ENCODE measurements at regions not wholly inside any gene's neighbourhood (a gene's known extent, or its start where the extent isn't known, plus 50 kb on each side); places are given as distances from the start of the nearest gene placed in this dataset.

DNA sequence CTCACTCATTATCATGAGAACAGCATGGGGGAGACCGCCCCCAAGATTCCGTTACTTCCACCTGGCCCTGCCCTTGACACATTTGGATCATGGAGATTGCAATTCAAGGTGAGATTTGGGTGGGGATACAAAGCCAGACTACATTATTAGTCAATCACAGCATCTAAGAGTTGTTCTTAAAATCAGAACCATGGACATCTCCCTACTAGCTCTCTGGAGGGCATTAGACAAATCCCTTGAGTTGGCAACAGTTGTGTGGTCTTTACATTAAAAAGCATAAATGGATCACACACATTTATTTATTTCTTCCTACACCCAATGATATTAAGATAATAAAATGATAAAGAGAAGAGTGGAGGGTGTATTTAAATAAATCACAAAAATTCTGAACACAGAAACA, 262.8 kb upstream of the VCX start:
- H3K4me3 ChIP-seq (ENCODE audit: low read depth, low read length) = no peak overlapping the region
- H3K36me3 ChIP-seq = no peaks in the 10 kb centered on the region
- peaks cover 3% of the 10 kb centered on the region for H3K27me3 ChIP-seq (ENCODE audit: insufficient read depth, low read depth, severe bottlenecking)
- DNase-seq = no peak
- H3K9me3 ChIP-seq (ENCODE audit: severe bottlenecking) = no peaks in the 10 kb centered on the region
- H3K27ac ChIP-seq = no peak overlapping the region
- TF ChIP-seq, protein P1, sequence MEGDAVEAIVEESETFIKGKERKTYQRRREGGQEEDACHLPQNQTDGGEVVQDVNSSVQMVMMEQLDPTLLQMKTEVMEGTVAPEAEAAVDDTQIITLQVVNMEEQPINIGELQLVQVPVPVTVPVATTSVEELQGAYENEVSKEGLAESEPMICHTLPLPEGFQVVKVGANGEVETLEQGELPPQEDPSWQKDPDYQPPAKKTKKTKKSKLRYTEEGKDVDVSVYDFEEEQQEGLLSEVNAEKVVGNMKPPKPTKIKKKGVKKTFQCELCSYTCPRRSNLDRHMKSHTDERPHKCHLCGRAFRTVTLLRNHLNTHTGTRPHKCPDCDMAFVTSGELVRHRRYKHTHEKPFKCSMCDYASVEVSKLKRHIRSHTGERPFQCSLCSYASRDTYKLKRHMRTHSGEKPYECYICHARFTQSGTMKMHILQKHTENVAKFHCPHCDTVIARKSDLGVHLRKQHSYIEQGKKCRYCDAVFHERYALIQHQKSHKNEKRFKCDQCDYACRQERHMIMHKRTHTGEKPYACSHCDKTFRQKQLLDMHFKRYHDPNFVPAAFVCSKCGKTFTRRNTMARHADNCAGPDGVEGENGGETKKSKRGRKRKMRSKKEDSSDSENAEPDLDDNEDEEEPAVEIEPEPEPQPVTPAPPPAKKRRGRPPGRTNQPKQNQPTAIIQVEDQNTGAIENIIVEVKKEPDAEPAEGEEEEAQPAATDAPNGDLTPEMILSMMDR (IDR thresholded peaks at IDR 0.05; ENCODE audit: low read depth, low read length) = no peak

DNA sequence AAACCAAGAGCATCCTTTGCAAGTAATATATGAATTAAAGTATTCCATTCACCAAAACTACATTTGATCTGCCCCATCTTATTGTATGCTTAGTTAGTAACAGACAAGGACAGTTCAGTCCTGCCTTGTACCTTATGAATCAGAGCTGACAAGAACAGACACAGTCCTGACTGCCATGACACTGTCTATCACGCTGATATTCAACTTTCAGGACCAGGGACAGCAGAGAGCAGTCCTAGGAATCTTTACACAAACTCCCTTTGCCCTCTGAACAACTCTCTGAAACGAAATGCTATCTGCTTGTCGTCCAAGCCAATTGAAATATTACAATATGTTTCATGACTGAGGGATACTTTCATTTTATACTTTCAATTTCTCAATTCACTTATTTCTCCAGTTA, 268.6 kb upstream of the VCX start:
- TF ChIP-seq, protein P1 (IDR thresholded peaks at IDR 0.05; ENCODE audit: low read depth, low read length) = no peak
- H3K9me3 ChIP-seq (ENCODE audit: severe bottlenecking) = no peaks in the 10 kb centered on the region
- H3K27ac ChIP-seq = no peak overlapping the region
- H3K27me3 ChIP-seq (ENCODE audit: insufficient read depth, low read depth, severe bottlenecking) = peaks cover 5% of the 10 kb centered on the region
- no peaks in the 10 kb centered on the region for H3K36me3 ChIP-seq
- no peak overlapping the region for H3K4me3 ChIP-seq (ENCODE audit: low read depth, low read length)
- no peak for DNase-seq

DNA sequence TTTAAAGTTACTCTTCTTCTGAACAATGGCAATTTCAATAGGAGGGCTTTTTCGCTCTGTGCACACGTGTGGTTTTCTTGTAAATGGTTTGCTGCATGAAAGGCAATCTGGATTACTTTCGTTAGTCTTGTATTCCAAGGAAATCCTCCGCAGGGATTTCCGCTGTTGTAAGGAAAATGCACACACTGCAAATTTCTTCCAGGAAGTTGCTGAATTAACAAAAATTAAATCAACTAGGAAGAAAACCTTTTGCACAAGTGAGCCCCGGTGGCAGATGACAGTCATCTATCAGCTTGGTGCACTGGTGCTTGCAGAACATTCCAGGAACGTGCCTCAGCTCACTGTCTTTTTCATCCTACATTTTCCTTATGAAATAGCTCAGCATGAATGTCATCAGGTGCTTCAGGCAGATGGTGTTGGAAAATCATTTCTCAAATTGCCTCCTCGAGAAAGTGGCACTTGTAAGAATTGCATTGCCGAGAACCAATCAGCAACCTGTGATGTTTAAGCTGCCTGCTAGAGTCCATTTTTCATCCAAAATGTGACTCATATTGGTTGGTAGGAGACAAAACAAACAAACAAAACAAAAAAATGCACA, 272.4 kb upstream of the VCX start:
- no peaks in the 10 kb centered on the region for H3K9me3 ChIP-seq (ENCODE audit: severe bottlenecking)
- H3K36me3 ChIP-seq = no peaks in the 10 kb centered on the region
- DNase-seq = no peak
- no peak overlapping the region for H3K27ac ChIP-seq
- H3K27me3 ChIP-seq (ENCODE audit: insufficient read depth, low read depth, severe bottlenecking) = peaks cover 8% of the 10 kb centered on the region
- H3K4me3 ChIP-seq (ENCODE audit: low read depth, low read length) = no peak overlapping the region
- TF ChIP-seq, protein P1 (IDR thresholded peaks at IDR 0.05; ENCODE audit: low read depth, low read length) = no peak

DNA sequence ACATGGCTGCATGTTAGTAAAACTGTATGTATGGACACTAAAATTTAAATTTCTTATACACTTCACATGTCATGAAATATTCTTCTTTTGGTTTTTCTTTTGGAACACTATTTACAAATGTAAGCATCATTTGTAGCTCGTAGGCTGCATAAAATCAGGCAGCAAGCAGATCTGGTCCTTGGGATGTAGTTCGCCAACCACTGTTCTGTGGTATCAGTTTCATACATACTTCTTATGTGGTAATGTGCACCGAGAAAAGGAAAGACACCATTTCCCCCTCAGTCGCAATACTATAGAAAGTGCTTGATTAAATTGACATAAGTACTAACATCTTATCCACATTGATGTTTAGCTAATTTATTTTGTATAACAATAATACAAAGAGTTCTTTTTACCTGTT, 274.4 kb upstream of the VCX start:
- TF ChIP-seq, protein P1 (IDR thresholded peaks at IDR 0.05; ENCODE audit: low read depth, low read length) = no peak
- no peak for DNase-seq
- Histone ChIP-seq H3K27me3 (ENCODE audit: insufficient read depth, low read depth, severe bottlenecking) (peaks cover 6% of the 10 kb centered on the region), H3K9me3 (ENCODE audit: severe bottlenecking) (no peaks in the 10 kb centered on the region), H3K4me3 (ENCODE audit: low read depth, low read length) (no peak overlapping the region), H3K27ac (no peak overlapping the region), H3K36me3 (no peaks in the 10 kb centered on the region)

- peaks cover 6% of the 10 kb centered on the region for H3K27me3 ChIP-seq (ENCODE audit: insufficient read depth, low read depth, severe bottlenecking)
- H3K9me3 ChIP-seq (ENCODE audit: severe bottlenecking) = no peaks in the 10 kb centered on the region
- DNase-seq = no peak
- TF ChIP-seq, protein P1 (IDR thresholded peaks at IDR 0.05; ENCODE audit: low read depth, low read length) = no peak
- H3K36me3 ChIP-seq = no peaks in the 10 kb centered on the region
- H3K4me3 ChIP-seq (ENCODE audit: low read depth, low read length) = no peak overlapping the region
- H3K27ac ChIP-seq = no peak overlapping the region
These were observed 274.8 kb upstream of the VCX start for GRCh38 chrX:7568130-7568529.

GRCh38 chrX:7552760-7553159, 290.2 kb upstream of the VCX start:
- TF ChIP-seq, protein P1 (IDR thresholded peaks at IDR 0.05; ENCODE audit: low read depth, low read length) = 0 out of 2 replicates have a peak, but pooled peaks have one; percentile 17
- no peak overlapping the region for H3K27ac ChIP-seq
- H3K36me3 ChIP-seq = no peaks in the 10 kb centered on the region
- no peak overlapping the region for H3K4me3 ChIP-seq (ENCODE audit: low read depth, low read length)
- no peak for DNase-seq
- H3K9me3 ChIP-seq (ENCODE audit: severe bottlenecking) = no peaks in the 10 kb centered on the region
- peaks cover 17% of the 10 kb centered on the region for H3K27me3 ChIP-seq (ENCODE audit: insufficient read depth, low read depth, severe bottlenecking)

All from WERI-Rb-1 (cell line).